A549 (cell line): ENCODE measurements at regions not wholly inside any gene's neighbourhood (a gene's known extent, or its start where the extent isn't known, plus 50 kb on each side); places are given as distances from the start of the nearest gene placed in this dataset.

Experiments
- CEBPB ChIP-seq, 2 experiments: fragments of >200 bp in 1 of 2; sonication (Bioruptor Twin) in 1 of 2; formaldehyde crosslinking in 1 of 2; IDR thresholded peaks; 2 replicates each; pipeline ENCODE4 v1.6.1; 2012 to 2016
- EP300 ChIP-seq, 2 experiments: fragments of >200 bp; sonication (Bioruptor Twin); formaldehyde crosslinking; IDR thresholded peaks; 2 replicates in 1 of 2; 3 replicates in 1 of 2; pipeline ENCODE4 v1.6.1; 2016 to 2017
- ESRRA ChIP-seq: fragments of 150-350 bp; IDR thresholded peaks from 2 replicates; pipeline ENCODE4 v1.6.1; 2014; ENCODE audit warnings: mild to moderate bottlenecking, low read length, borderline replicate concordance
- HDAC2 ChIP-seq: fragments of 200-600 bp; sonication (generic); IDR thresholded peaks from 2 replicates; pipeline ENCODE4 v1.6.1; 2016
- KDM5A ChIP-seq: fragments of 200-600 bp; sonication (generic); IDR thresholded peaks from 2 replicates; pipeline ENCODE4 v1.6.1; 2016; ENCODE audit warnings: antibody characterized with exemption, mild to moderate bottlenecking
- MAFK ChIP-seq: fragments of 450-650 bp; IDR thresholded peaks from 2 replicates; pipeline ENCODE4 v1.6.1; 2014; ENCODE audit not compliant: partially characterized antibody
- NR3C1 ChIP-seq: fragments of >200 bp; sonication (Bioruptor Twin); formaldehyde crosslinking; IDR thresholded peaks from 3 replicates; pipeline ENCODE4 v1.6.1; 2017
- POLR2A ChIP-seq: IDR thresholded peaks from 2 replicates; pipeline ENCODE4 v1.6.1; 2012; ENCODE audit warnings: mild to moderate bottlenecking, low read length
- RFX5 ChIP-seq: fragments of 450-650 bp; IDR thresholded peaks from 2 replicates; pipeline ENCODE4 v1.7.1; 2014; ENCODE audit warnings: antibody characterized with exemption, mild to moderate bottlenecking, moderate library complexity
- RNF2 ChIP-seq: fragments of 200-600 bp; sonication (generic); IDR thresholded peaks from 2 replicates; pipeline ENCODE4 v1.6.1; 2016; ENCODE audit warnings: low read depth, mild to moderate bottlenecking, antibody characterized with exemption, moderate library complexity, borderline replicate concordance
- ZFP36 ChIP-seq: fragments of 450-650 bp; IDR thresholded peaks from 2 replicates; pipeline ENCODE4 v1.6.1; 2014; ENCODE audit warnings: borderline replicate concordance; ENCODE audit not compliant: partially characterized antibody
- TF ChIP-seq, protein P1 (sequence below): fragments of >200 bp; sonication (Bioruptor Twin); formaldehyde crosslinking; IDR thresholded peaks from 3 replicates; pipeline ENCODE4 v1.5.1; 2016

DNA sequence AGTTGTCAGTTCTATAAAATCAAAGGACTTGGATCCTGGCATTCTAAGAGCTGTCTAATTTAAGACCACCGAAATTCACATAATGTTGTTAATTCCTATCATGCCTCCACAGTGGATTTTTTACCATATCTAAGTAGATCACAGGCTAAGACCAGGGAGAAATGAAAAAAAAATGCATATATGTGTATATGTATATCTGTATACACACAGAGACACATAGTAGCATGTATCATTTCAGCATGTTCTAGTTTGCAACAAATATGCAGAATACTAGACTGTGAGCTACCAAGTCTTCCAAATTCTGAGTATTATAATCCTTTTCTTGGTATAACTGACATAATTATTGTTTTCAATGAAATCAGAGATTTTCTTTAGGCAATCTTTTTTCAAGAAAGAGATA is 267.6 kb upstream of the TSHZ2 start:
- TF ChIP-seq NR3C1 (no peak), KDM5A (no peak), ZFP36 (no peak), POLR2A (no peak), RFX5 (no peak), EP300 (IDR thresholded peaks at IDR 0.05) (no peak), CEBPB (IDR thresholded peaks at IDR 0.05) (no peak), ESRRA (no peak), MAFK (no peak), HDAC2 (no peak), RNF2 (no peak)
- TF ChIP-seq, protein P1, sequence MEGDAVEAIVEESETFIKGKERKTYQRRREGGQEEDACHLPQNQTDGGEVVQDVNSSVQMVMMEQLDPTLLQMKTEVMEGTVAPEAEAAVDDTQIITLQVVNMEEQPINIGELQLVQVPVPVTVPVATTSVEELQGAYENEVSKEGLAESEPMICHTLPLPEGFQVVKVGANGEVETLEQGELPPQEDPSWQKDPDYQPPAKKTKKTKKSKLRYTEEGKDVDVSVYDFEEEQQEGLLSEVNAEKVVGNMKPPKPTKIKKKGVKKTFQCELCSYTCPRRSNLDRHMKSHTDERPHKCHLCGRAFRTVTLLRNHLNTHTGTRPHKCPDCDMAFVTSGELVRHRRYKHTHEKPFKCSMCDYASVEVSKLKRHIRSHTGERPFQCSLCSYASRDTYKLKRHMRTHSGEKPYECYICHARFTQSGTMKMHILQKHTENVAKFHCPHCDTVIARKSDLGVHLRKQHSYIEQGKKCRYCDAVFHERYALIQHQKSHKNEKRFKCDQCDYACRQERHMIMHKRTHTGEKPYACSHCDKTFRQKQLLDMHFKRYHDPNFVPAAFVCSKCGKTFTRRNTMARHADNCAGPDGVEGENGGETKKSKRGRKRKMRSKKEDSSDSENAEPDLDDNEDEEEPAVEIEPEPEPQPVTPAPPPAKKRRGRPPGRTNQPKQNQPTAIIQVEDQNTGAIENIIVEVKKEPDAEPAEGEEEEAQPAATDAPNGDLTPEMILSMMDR, result no peak
